Hepatocyte (in vitro differentiated cells): ENCODE measurements at regions not wholly inside any gene's neighbourhood (a gene's known extent, or its start where the extent isn't known, plus 50 kb on each side); places are given as distances from the start of the nearest gene placed in this dataset.

ENCODE experiments used
- DNase-seq: peaks from one replicate; pipeline ENCODE4 v3.0.0-alpha.2; 2016; ENCODE audit warnings: low spot score
- H2AFZ ChIP-seq: fragments of 200-600 bp; sonication (generic); 2 replicates; pipeline ENCODE4 v1.6.0; 2016; ENCODE audit warnings: antibody characterized with exemption, mild to moderate bottlenecking
- H3K27ac ChIP-seq: fragments of 200-600 bp; sonication (generic); 2 replicates; pipeline ENCODE4 v1.5.1; 2016; ENCODE audit warnings: mild to moderate bottlenecking
- H3K27me3 ChIP-seq: fragments of 200-600 bp; sonication (generic); 2 replicates; pipeline ENCODE4 v1.6.1; 2016
- H3K36me3 ChIP-seq: fragments of 200-600 bp; sonication (generic); replicated peaks from 2 replicates; pipeline ENCODE4 v1.5.1; 2016; ENCODE audit warnings: low read depth; ENCODE audit not compliant: insufficient read depth
- H3K4me1 ChIP-seq: fragments of 200-600 bp; sonication (generic); 2 replicates; pipeline ENCODE4 v1.5.1; 2016; ENCODE audit warnings: mild to moderate bottlenecking, moderate library complexity; ENCODE audit not compliant: insufficient read depth
- H3K4me2 ChIP-seq: fragments of 200-600 bp; sonication (generic); 2 replicates; pipeline ENCODE4 v1.6.0; 2016
- H3K4me3 ChIP-seq: fragments of 200-600 bp; sonication (generic); 2 replicates; pipeline ENCODE4 v1.5.1; 2016; ENCODE audit warnings: mild to moderate bottlenecking
- H3K79me2 ChIP-seq: fragments of 200-600 bp; sonication (generic); 2 replicates; pipeline ENCODE4 v1.6.0; 2017; ENCODE audit warnings: mild to moderate bottlenecking
- H3K9me2 ChIP-seq: fragments of 200-600 bp; sonication (generic); replicated peaks from 2 replicates; pipeline ENCODE4 v1.6.0; 2017; ENCODE audit warnings: mild to moderate bottlenecking; ENCODE audit not compliant: insufficient read depth
- H3K9me3 ChIP-seq: fragments of 200-600 bp; sonication (generic); 2 replicates; pipeline ENCODE4 v1.5.1; 2016; ENCODE audit warnings: low read depth, mild to moderate bottlenecking
- H4K20me1 ChIP-seq: fragments of 200-600 bp; sonication (generic); 2 replicates; pipeline ENCODE4 v1.6.0; 2016; ENCODE audit warnings: mild to moderate bottlenecking; ENCODE audit not compliant: insufficient read depth, poor library complexity, severe bottlenecking
- CTCF ChIP-seq: fragments of 200-600 bp; sonication (generic); IDR thresholded peaks from 2 replicates; pipeline ENCODE4 v1.5.1; 2016; ENCODE audit warnings: antibody characterized with exemption, mild to moderate bottlenecking; ENCODE audit not compliant: poor library complexity
- EZH2 ChIP-seq: fragments of 200-600 bp; sonication (generic); IDR thresholded peaks from 2 replicates; pipeline ENCODE4 v1.6.1; 2016; ENCODE audit warnings: antibody characterized with exemption, mild to moderate bottlenecking, borderline replicate concordance
- EZH2phosphoT487 ChIP-seq: fragments of 200-600 bp; sonication (generic); IDR thresholded peaks from one replicate; pipeline ENCODE4 v1.6.1; 2018; ENCODE audit warnings: antibody characterized with exemption, mild to moderate bottlenecking, low read depth, moderate library complexity; ENCODE audit not compliant: unreplicated experiment, severe bottlenecking
- WGBS: methylation state at CpG from one replicate; pipeline ENCODE4 v1.1.6; 2016; ENCODE audit warnings: low lambda C conversion rate; ENCODE audit errors: missing lambda C conversion rate; 5-methylcytosine and 5-hydroxymethylcytosine counted together

- H3K27me3 ChIP-seq, result no peaks in the 10 kb centered on the region
- H3K4me3 ChIP-seq, result no peak overlapping the region
- no peak for DNase-seq
- no peak overlapping the region for H2AFZ ChIP-seq
- no peaks in the 10 kb centered on the region for H4K20me1 ChIP-seq
- TF ChIP-seq EZH2phosphoT487 (no peak), EZH2 (no peak), CTCF (no peak)
- H3K4me2 ChIP-seq, result no peak overlapping the region
- H3K9me3 ChIP-seq, result no peaks in the 10 kb centered on the region
- no peaks in the 10 kb centered on the region for H3K79me2 ChIP-seq
- no peaks in the 10 kb centered on the region for H3K36me3 ChIP-seq
- no peaks in the 10 kb centered on the region for H3K4me1 ChIP-seq
- no peak overlapping the region for H3K27ac ChIP-seq
- no peaks in the 10 kb centered on the region for H3K9me2 ChIP-seq
Measured at GRCh38 chr4:52329894-52330293, 278.8 kb downstream of the SPATA18 start.

- no peaks in the 10 kb centered on the region for H4K20me1 ChIP-seq
- 64% methylated on average over 1 of the region's 1 CpG for WGBS
- TF ChIP-seq EZH2phosphoT487, result no peak
- no peak for TF ChIP-seq CTCF
- no peak for TF ChIP-seq EZH2
Measured at GRCh38 chr4:52343595-52343994, 292.5 kb downstream of the SPATA18 start.

GRCh38 chr4:52350926-52351325, 299.8 kb downstream of the SPATA18 start:
- TF ChIP-seq CTCF (no peak), EZH2phosphoT487 (no peak), EZH2 (no peak)
- Histone ChIP-seq H3K27ac (no peak overlapping the region), H3K9me2 (no peaks in the 10 kb centered on the region), H3K4me1 (no peaks in the 10 kb centered on the region), H3K4me3 (no peak overlapping the region), H3K9me3 (no peaks in the 10 kb centered on the region), H3K36me3 (no peaks in the 10 kb centered on the region), H3K79me2 (no peaks in the 10 kb centered on the region), H2AFZ (no peak overlapping the region), H4K20me1 (no peaks in the 10 kb centered on the region), H3K4me2 (no peak overlapping the region), H3K27me3 (no peaks in the 10 kb centered on the region)
- WGBS, result 96% methylated on average over 1 of the region's 1 CpG
- no peak for DNase-seq

More at GRCh38 chr4:52343595-52343994, 292.5 kb downstream of the SPATA18 start:
- no peaks in the 10 kb centered on the region for H3K36me3 ChIP-seq
- no peak overlapping the region for H3K27ac ChIP-seq
- H3K4me2 ChIP-seq, result no peak overlapping the region
- H3K9me3 ChIP-seq, result no peaks in the 10 kb centered on the region
- H3K27me3 ChIP-seq, result no peaks in the 10 kb centered on the region
- H3K9me2 ChIP-seq, result no peaks in the 10 kb centered on the region
- H3K4me3 ChIP-seq, result no peak overlapping the region
- DNase-seq, result no peak
- H3K4me1 ChIP-seq, result no peaks in the 10 kb centered on the region
- no peak overlapping the region for H2AFZ ChIP-seq
- H3K79me2 ChIP-seq, result no peaks in the 10 kb centered on the region

- no peak overlapping the region for H3K4me3 ChIP-seq
- no peaks in the 10 kb centered on the region for H3K9me2 ChIP-seq
- TF ChIP-seq EZH2phosphoT487, result no peak
- TF ChIP-seq CTCF, result no peak
- no peak for TF ChIP-seq EZH2
- H3K79me2 ChIP-seq, result no peaks in the 10 kb centered on the region
- no peaks in the 10 kb centered on the region for H3K27me3 ChIP-seq
- no peak for DNase-seq
- no peaks in the 10 kb centered on the region for H3K4me1 ChIP-seq
- H3K27ac ChIP-seq, result no peak overlapping the region
- H3K36me3 ChIP-seq, result no peaks in the 10 kb centered on the region
- no peaks in the 10 kb centered on the region for H4K20me1 ChIP-seq
- no peak overlapping the region for H3K4me2 ChIP-seq
- H3K9me3 ChIP-seq, result no peaks in the 10 kb centered on the region
- WGBS, result 89% methylated on average over 9 of the region's 9 CpGs
- H2AFZ ChIP-seq, result no peak overlapping the region
Measured at GRCh38 chr4:52358366-52358765, 300.7 kb downstream of the USP46 start.
